Liver (tissue), 8 donors: ENCODE measurements at regions not wholly inside any gene's neighbourhood (a gene's known extent, or its start where the extent isn't known, plus 50 kb on each side); places are given as distances from the start of the nearest gene placed in this dataset.

Experiments used
- DNase-seq: peaks from one replicate; pipeline ENCODE4 v3.0.0-alpha.2; 2017; ENCODE audit warnings: low spot score
- H3K27ac ChIP-seq, 2 donors: one replicate each; pipeline ENCODE4 v1.7.0; 2013; ENCODE audit warnings: inconsistent platforms in 2 of 2, low read length in 2 of 2, control low read depth in 1 of 2, low read depth in 1 of 2, mild to moderate bottlenecking in 1 of 2
- H3K27me3 ChIP-seq, 4 donors: one replicate each; pipeline versions ENCODE4 v1.6.1 to v1.7.0; 2013; ENCODE audit warnings: low read length in 3 of 4, inconsistent platforms in 1 of 4, mild to moderate bottlenecking in 1 of 4, moderate library complexity in 1 of 4; ENCODE audit not compliant: control insufficient read depth in 4 of 4, insufficient read depth in 4 of 4
- H3K36me3 ChIP-seq, 4 donors: one replicate each; pipeline versions ENCODE4 v1.6.1 to v1.7.0; 2013; ENCODE audit warnings: low read length in 3 of 4, mild to moderate bottlenecking in 3 of 4, low read depth in 1 of 4, moderate library complexity in 1 of 4; ENCODE audit not compliant: control insufficient read depth in 4 of 4, insufficient read depth in 3 of 4
- H3K4me1 ChIP-seq, 4 donors: one replicate each; pipeline versions ENCODE4 v1.6.1 to v1.7.0; 2013; ENCODE audit warnings: low read length in 3 of 4, mild to moderate bottlenecking in 3 of 4, moderate library complexity in 1 of 4; ENCODE audit not compliant: control insufficient read depth in 4 of 4, insufficient read depth in 4 of 4
- H3K4me3 ChIP-seq, 3 donors: one replicate each; pipeline versions ENCODE4 v1.6.1 to v1.7.0; 2013; ENCODE audit warnings: low read length in 3 of 3, control low read depth in 1 of 3, low read depth in 1 of 3, mild to moderate bottlenecking in 1 of 3
- H3K9ac ChIP-seq, 2 donors: one replicate each; pipeline ENCODE4 v1.7.0; 2013; ENCODE audit warnings: low read length in 2 of 2, mild to moderate bottlenecking in 2 of 2, moderate library complexity in 2 of 2, control low read depth in 1 of 2, low read depth in 1 of 2
- H3K9me3 ChIP-seq, 4 donors: one replicate each; pipeline versions ENCODE4 v1.6.1 to v1.7.0; 2013; ENCODE audit warnings: low read length in 3 of 4; ENCODE audit not compliant: control insufficient read depth in 4 of 4
- CTCF ChIP-seq: fragments of 150-350 bp; IDR thresholded peaks from 2 replicates; pipeline ENCODE4 v1.5.1; 2017; ENCODE audit warnings: improper control_type of control experiment, low read depth, low read length; ENCODE audit not compliant: missing input control
- EGR1 ChIP-seq, 2 donors: IDR thresholded peaks; 2 replicates each; pipeline ENCODE4 v1.6.1; 2016 to 2018; ENCODE audit warnings: antibody characterized with exemption in 2 of 2, low read depth in 2 of 2
- FOXA1 ChIP-seq: IDR thresholded peaks from 2 replicates; pipeline ENCODE4 v1.6.1; 2016; ENCODE audit warnings: antibody characterized with exemption
- FOXA2 ChIP-seq: IDR thresholded peaks from 2 replicates; pipeline ENCODE4 v1.6.1; 2016; ENCODE audit warnings: antibody characterized with exemption
- GABPA ChIP-seq, 2 donors: IDR thresholded peaks in 1 of 2; conservative IDR thresholded peaks in 1 of 2; 2 replicates each; pipeline ENCODE4 v1.6.1; 2016; ENCODE audit warnings: antibody characterized with exemption in 2 of 2, mild to moderate bottlenecking in 1 of 2, moderate library complexity in 1 of 2
- HNF4A ChIP-seq, 2 donors: conservative IDR thresholded peaks; 2 replicates each; pipeline ENCODE4 v1.6.1; 2016; ENCODE audit warnings: antibody characterized with exemption in 2 of 2, mild to moderate bottlenecking in 2 of 2
- HNF4G ChIP-seq: IDR thresholded peaks from 2 replicates; pipeline ENCODE4 v1.6.1; 2016; ENCODE audit warnings: antibody characterized with exemption
- JUND ChIP-seq, 2 donors: IDR thresholded peaks; 2 replicates each; pipeline ENCODE4 v1.6.1; 2016; ENCODE audit warnings: antibody characterized with exemption in 2 of 2
- MAX ChIP-seq: IDR thresholded peaks from 2 replicates; pipeline ENCODE4 v1.6.1; 2016; ENCODE audit warnings: antibody characterized with exemption
- NR2F2 ChIP-seq: IDR thresholded peaks from 2 replicates; pipeline ENCODE4 v1.6.1; 2016; ENCODE audit warnings: antibody characterized with exemption
- RXRA ChIP-seq, 2 donors: IDR thresholded peaks; 2 replicates each; pipeline ENCODE4 v1.6.1; 2017 to 2018; ENCODE audit warnings: antibody characterized with exemption in 2 of 2, mild to moderate bottlenecking in 1 of 2
- SP1 ChIP-seq: IDR thresholded peaks from 2 replicates; pipeline ENCODE4 v1.6.1; 2018; ENCODE audit warnings: antibody characterized with exemption, mild to moderate bottlenecking
- TAF1 ChIP-seq: conservative IDR thresholded peaks from 2 replicates; pipeline ENCODE4 v1.6.1; 2016; ENCODE audit warnings: antibody characterized with exemption, mild to moderate bottlenecking
- YY1 ChIP-seq: IDR thresholded peaks from 2 replicates; pipeline ENCODE4 v1.6.1; 2016; ENCODE audit warnings: antibody characterized with exemption, mild to moderate bottlenecking
- ZBTB33 ChIP-seq: IDR thresholded peaks from 2 replicates; pipeline ENCODE4 v1.6.1; 2016; ENCODE audit warnings: antibody characterized with exemption
- WGBS: extraction: QIAGEN DNeasy Blood & Tissue Kit; methylation state at CpG from one replicate; pipeline ENCODE4 v1.1.7; 2013; 5-methylcytosine and 5-hydroxymethylcytosine counted together
- TF ChIP-seq, protein P1 (sequence below): IDR thresholded peaks from 2 replicates; pipeline ENCODE4 v1.6.1; 2016; ENCODE audit warnings: antibody characterized with exemption, mild to moderate bottlenecking
- TF ChIP-seq, protein P2 (sequence below): IDR thresholded peaks from 2 replicates; pipeline ENCODE4 v1.6.1; 2016; ENCODE audit warnings: antibody characterized with exemption
- donor health status: healthy.
- donor health status: healthy.
- donor health status: healthy.
- donor health status: healthy.
- donor health status: healthy.

GRCh38 chr6:155787168-155787567, 331.5 kb upstream of the NOX3 start:
- H3K9me3 ChIP-seq: no peaks in the 10 kb centered on the region
- no peak overlapping the region for H3K4me3 ChIP-seq
- no peaks in the 10 kb centered on the region for H3K4me1 ChIP-seq
- no peak overlapping the region for H3K27ac ChIP-seq
- no peak overlapping the region for H3K9ac ChIP-seq
- no peaks in the 10 kb centered on the region for H3K36me3 ChIP-seq
- TF ChIP-seq EGR1 (IDR thresholded peaks at IDR 0.05; ENCODE audit: low read depth in 2 of 2) (no peak), FOXA1 (no peak), ZBTB33 (no peak), NR2F2 (no peak), JUND (IDR thresholded peaks at IDR 0.05) (no peak), GABPA (IDR thresholded peaks at IDR 0.05 in 1 of 2, conservative IDR thresholded peaks at IDR 0.05 in 1 of 2) (no peak), YY1 (no peak), FOXA2 (no peak)
- no peaks in the 10 kb centered on the region for H3K27me3 ChIP-seq
- no peak for DNase-seq
- WGBS: 87% methylated on average over 5 of the region's 5 CpGs

GRCh38 chr6:155786528-155786927, 330.9 kb upstream of the NOX3 start:
- Histone ChIP-seq H3K27ac (no peak overlapping the region), H3K27me3 (no peaks in the 10 kb centered on the region), H3K36me3 (no peaks in the 10 kb centered on the region), H3K4me1 (no peaks in the 10 kb centered on the region), H3K4me3 (no peak overlapping the region), H3K9ac (no peak overlapping the region), H3K9me3 (no peaks in the 10 kb centered on the region)
- TF ChIP-seq NR2F2 (no peak), GABPA (IDR thresholded peaks at IDR 0.05 in 1 of 2, conservative IDR thresholded peaks at IDR 0.05 in 1 of 2) (no peak), YY1 (no peak), CTCF (no peak), TAF1 (no peak), RXRA (IDR thresholded peaks at IDR 0.05) (no peak), FOXA2 (no peak), MAX (no peak), ZBTB33 (no peak), SP1 (no peak), HNF4G (no peak), FOXA1 (no peak), JUND (IDR thresholded peaks at IDR 0.05) (no peak), HNF4A (conservative IDR thresholded peaks at IDR 0.05) (no peak)
- TF ChIP-seq, protein P1, sequence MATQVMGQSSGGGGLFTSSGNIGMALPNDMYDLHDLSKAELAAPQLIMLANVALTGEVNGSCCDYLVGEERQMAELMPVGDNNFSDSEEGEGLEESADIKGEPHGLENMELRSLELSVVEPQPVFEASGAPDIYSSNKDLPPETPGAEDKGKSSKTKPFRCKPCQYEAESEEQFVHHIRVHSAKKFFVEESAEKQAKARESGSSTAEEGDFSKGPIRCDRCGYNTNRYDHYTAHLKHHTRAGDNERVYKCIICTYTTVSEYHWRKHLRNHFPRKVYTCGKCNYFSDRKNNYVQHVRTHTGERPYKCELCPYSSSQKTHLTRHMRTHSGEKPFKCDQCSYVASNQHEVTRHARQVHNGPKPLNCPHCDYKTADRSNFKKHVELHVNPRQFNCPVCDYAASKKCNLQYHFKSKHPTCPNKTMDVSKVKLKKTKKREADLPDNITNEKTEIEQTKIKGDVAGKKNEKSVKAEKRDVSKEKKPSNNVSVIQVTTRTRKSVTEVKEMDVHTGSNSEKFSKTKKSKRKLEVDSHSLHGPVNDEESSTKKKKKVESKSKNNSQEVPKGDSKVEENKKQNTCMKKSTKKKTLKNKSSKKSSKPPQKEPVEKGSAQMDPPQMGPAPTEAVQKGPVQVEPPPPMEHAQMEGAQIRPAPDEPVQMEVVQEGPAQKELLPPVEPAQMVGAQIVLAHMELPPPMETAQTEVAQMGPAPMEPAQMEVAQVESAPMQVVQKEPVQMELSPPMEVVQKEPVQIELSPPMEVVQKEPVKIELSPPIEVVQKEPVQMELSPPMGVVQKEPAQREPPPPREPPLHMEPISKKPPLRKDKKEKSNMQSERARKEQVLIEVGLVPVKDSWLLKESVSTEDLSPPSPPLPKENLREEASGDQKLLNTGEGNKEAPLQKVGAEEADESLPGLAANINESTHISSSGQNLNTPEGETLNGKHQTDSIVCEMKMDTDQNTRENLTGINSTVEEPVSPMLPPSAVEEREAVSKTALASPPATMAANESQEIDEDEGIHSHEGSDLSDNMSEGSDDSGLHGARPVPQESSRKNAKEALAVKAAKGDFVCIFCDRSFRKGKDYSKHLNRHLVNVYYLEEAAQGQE: no peak
- TF ChIP-seq, protein P2, sequence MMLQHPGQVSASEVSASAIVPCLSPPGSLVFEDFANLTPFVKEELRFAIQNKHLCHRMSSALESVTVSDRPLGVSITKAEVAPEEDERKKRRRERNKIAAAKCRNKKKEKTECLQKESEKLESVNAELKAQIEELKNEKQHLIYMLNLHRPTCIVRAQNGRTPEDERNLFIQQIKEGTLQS: no peak
- no peak for DNase-seq
- WGBS: 92% methylated on average over 1 of the region's 1 CpG
